OCI-LY3 (cell line): ENCODE measurements at regions not wholly inside any gene's neighbourhood (a gene's known extent, or its start where the extent isn't known, plus 50 kb on each side); places are given as distances from the start of the nearest gene placed in this dataset.

Experiments
- EZH2phosphoT487 ChIP-seq: fragments of 200-600 bp; shearing (Covaris generic); IDR thresholded peaks from 2 replicates; pipeline ENCODE4 v1.6.1; 2018; ENCODE audit warnings: antibody characterized with exemption, mixed run types, low read depth
- TF ChIP-seq, protein P1 (sequence below): fragments of 200-600, 300-600 bp; sonication (generic); IDR thresholded peaks from 2 replicates; pipeline ENCODE4 v1.5.1; 2014; ENCODE audit warnings: antibody characterized with exemption, low read length, low read depth

DNA sequence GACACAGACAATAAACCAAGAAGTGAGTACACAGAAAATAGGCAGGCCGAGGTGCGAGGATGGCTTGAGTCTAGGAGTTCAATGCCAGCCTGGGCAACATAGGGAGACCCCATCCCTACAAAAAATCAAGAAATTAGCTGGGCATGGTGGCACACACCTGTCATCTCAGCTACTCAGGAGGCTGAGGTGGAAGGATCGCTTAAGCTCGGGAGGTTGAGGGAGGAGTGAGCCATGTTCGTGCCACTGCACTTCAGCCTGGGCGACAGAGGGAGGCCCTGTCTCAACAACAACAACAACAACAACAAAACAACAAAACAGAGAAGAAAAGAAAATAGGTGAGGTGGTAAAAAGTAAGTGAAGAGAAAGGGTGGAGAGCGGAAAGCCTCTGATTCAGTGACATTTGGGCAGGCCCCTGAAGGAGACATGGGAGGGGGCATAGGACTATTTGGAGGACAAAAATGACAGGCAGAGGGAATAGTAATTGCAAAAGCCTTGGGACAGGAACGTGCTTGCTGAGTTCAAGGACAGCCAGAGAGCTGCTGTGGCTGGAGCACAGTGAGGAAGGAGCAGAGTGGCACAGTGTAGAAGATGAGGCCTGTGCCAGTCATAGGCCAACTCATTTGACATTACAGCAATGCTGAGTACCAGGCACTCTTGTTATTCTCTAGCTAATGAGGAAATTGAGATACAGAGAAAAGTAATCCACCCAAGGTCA lies 160.6 kb downstream of the VEGFA start:
- TF ChIP-seq EZH2phosphoT487: no peak
- TF ChIP-seq, protein P1, sequence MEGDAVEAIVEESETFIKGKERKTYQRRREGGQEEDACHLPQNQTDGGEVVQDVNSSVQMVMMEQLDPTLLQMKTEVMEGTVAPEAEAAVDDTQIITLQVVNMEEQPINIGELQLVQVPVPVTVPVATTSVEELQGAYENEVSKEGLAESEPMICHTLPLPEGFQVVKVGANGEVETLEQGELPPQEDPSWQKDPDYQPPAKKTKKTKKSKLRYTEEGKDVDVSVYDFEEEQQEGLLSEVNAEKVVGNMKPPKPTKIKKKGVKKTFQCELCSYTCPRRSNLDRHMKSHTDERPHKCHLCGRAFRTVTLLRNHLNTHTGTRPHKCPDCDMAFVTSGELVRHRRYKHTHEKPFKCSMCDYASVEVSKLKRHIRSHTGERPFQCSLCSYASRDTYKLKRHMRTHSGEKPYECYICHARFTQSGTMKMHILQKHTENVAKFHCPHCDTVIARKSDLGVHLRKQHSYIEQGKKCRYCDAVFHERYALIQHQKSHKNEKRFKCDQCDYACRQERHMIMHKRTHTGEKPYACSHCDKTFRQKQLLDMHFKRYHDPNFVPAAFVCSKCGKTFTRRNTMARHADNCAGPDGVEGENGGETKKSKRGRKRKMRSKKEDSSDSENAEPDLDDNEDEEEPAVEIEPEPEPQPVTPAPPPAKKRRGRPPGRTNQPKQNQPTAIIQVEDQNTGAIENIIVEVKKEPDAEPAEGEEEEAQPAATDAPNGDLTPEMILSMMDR: no peak
